PC-9 (cell line): ENCODE measurements at regions not wholly inside any gene's neighbourhood (a gene's known extent, or its start where the extent isn't known, plus 50 kb on each side); places are given as distances from the start of the nearest gene placed in this dataset.

Source experiments
- EZH2 ChIP-seq: fragments of 200-600 bp; sonication (generic); IDR thresholded peaks from 2 replicates; pipeline ENCODE4 v1.8.0; 2017; ENCODE audit warnings: antibody characterized with exemption, low read depth
- TF ChIP-seq, protein P1 (sequence below): fragments of 200-600 bp; sonication (generic); conservative IDR thresholded peaks from 2 replicates; pipeline ENCODE4 v1.6.1; 2017; ENCODE audit warnings: mixed run types, antibody characterized with exemption, mild to moderate bottlenecking, moderate library complexity

DNA sequence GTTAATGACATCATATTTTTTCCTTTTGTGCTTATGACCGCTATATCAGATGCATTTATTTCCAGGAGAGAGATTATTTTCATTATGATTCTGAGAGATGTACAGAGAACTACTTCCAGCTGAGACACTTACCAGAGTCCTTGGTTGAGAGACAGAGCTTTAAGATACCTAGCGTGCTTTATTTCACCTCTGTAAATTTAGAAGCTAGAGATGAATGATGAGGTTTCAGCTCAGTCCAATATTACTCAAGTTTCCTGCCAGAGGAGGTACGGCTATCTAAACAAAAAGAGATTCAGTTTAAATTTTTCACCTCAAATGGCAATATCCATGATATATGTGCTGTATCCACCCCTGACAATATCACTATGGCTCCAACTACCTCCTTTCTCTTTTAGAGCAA, 182.6 kb upstream of the FAM3C start:
- TF ChIP-seq, protein P1, sequence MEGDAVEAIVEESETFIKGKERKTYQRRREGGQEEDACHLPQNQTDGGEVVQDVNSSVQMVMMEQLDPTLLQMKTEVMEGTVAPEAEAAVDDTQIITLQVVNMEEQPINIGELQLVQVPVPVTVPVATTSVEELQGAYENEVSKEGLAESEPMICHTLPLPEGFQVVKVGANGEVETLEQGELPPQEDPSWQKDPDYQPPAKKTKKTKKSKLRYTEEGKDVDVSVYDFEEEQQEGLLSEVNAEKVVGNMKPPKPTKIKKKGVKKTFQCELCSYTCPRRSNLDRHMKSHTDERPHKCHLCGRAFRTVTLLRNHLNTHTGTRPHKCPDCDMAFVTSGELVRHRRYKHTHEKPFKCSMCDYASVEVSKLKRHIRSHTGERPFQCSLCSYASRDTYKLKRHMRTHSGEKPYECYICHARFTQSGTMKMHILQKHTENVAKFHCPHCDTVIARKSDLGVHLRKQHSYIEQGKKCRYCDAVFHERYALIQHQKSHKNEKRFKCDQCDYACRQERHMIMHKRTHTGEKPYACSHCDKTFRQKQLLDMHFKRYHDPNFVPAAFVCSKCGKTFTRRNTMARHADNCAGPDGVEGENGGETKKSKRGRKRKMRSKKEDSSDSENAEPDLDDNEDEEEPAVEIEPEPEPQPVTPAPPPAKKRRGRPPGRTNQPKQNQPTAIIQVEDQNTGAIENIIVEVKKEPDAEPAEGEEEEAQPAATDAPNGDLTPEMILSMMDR = no peak
- TF ChIP-seq EZH2 = no peak
